ENCODE measurements at regions not wholly inside any gene's neighbourhood (a gene's known extent, or its start where the extent isn't known, plus 50 kb on each side); places are given as distances from the start of the nearest gene placed in this dataset.
A peak's percentile ranks its signal among the peaks of the same experiment; 100 is the strongest.

- Histone ChIP-seq H4K20me1 (ENCODE audit: insufficient read depth, low read length) (peaks cover 6% of the 10 kb centered on the region; the same call in 1 of the 2 replicates), H3K79me1 (ENCODE audit: low read depth in 1 of 2, low read length in 2 of 2) (peaks cover 22 to 71% of the 10 kb centered on the region in 2 experiments), H3K14ac (replicated peaks; ENCODE audit: low read depth, low read length) (peak overlapping the region; percentile 5; the same call in 1 of the 2 replicates), H2AK5ac (ENCODE audit: low read depth, low read length) (no peak overlapping the region), H3K9me1 (ENCODE audit: insufficient read depth, low read length) (peaks cover 11% of the 10 kb centered on the region), H3K4me2 (ENCODE audit: low read depth, low read length) (no peak overlapping the region), H3K4me1 (ENCODE audit: control insufficient read depth, insufficient read depth, low read length) (peaks cover 4% of the 10 kb centered on the region; the same call in 1 of the 2 replicates), H2AFZ (replicated peaks; ENCODE audit: low read length, poor library complexity) (no peak overlapping the region), H2BK5ac (ENCODE audit: low read depth, low read length, poor library complexity, severe bottlenecking) (peak overlapping the region; percentile 20), H4K5ac (ENCODE audit: low read depth, low read length) (no peak overlapping the region), H3K36me3 (ENCODE audit: control insufficient read depth, insufficient read depth, low read length) (peaks cover 33% of the 10 kb centered on the region), H2BK120ac (ENCODE audit: low read depth, low read length) (no peak overlapping the region), H3K4ac (ENCODE audit: low read depth, low read length) (no peak overlapping the region), H3K9ac (ENCODE audit: low read depth, low read length) (no peak overlapping the region), H2BK20ac (ENCODE audit: low read depth, low read length) (no peak overlapping the region), H3K18ac (ENCODE audit: low read depth, low read length) (no peak overlapping the region), H3K23ac (ENCODE audit: low read depth, low read length) (no peak overlapping the region), H2AK9ac (replicated peaks; ENCODE audit: low read depth, low read length, poor library complexity) (no peak overlapping the region), H2BK15ac (ENCODE audit: low read depth, low read length) (no peak overlapping the region), H4K8ac (ENCODE audit: low read depth in 2 of 2, low read length in 2 of 2) (no peak overlapping the region), H3K56ac (ENCODE audit: extremely low read depth, insufficient read depth, low read length) (no peak overlapping the region), H4K91ac (ENCODE audit: insufficient read depth, low read depth, low read length) (no peak overlapping the region), H3K9me3 (ENCODE audit: control insufficient read depth, insufficient read depth, low read length) (no peaks in the 10 kb centered on the region), H3K27me3 (ENCODE audit: control insufficient read depth, insufficient read depth, low read length) (no peaks in the 10 kb centered on the region), H3K27ac (ENCODE audit: insufficient read depth, low read length) (peak overlapping the region; percentile 6), H3K4me3 (ENCODE audit: insufficient read depth, low read depth, low read length) (no peak overlapping the region)
- peak; percentile 48 for DNase-seq
- ChIA-PET POLR2A (ENCODE audit: unreplicated experiment) (no interaction called here), CTCF (no interaction called here)
- ATAC-seq (ENCODE audit: low read depth) = peak; percentile 77
- intact Hi-C loops (cut with micrococcal nuclease) (no loop called here), in situ Hi-C loops (cut with MboI; ENCODE audit: low sequenced_read_pairs) (no loop called here), dilution Hi-C loops (cut with HindIII; ENCODE audit: low sequenced_read_pairs, unreplicated experiment) (no loop called here)
- TF ChIP-seq ELK1 (IDR thresholded peaks at IDR 0.05; ENCODE audit: borderline replicate concordance, low read depth, low read length) (no peak), SMC3 (IDR thresholded peaks at IDR 0.05; ENCODE audit: low read depth, low read length) (no peak), POLR2A (IDR thresholded peaks at IDR 0.05; ENCODE audit: low read depth, low read length) (no peak), MAFK (IDR thresholded peaks at IDR 0.05; ENCODE audit: low read depth, low read length) (no peak), RFX5 (IDR thresholded peaks at IDR 0.05; ENCODE audit: low read depth, low read length) (no peak)
- BruUV-seq (replicated peaks) = no TSS peak
- 43% methylated on average over 2 of the region's 14 CpGs; no CpG with 5 or more reads in 1 of the 2 experiments for WGBS, 2 experiments (ENCODE audit: extremely low coverage in 2 of 2, insufficient read length in 1 of 2)
These were observed 86.0 kb upstream of the KCTD7 start for GRCh38 chr7:66542528-66543269.
